Endodermal cell (in vitro differentiated cells): ENCODE measurements at regions not wholly inside any gene's neighbourhood (a gene's known extent, or its start where the extent isn't known, plus 50 kb on each side); places are given as distances from the start of the nearest gene placed in this dataset.

ENCODE experiments used
- DNase-seq: peaks from one replicate; pipeline ENCODE4 v3.0.0-alpha.2; 2017
- H3K27ac ChIP-seq: 2 replicates; pipeline ENCODE4 v1.5.1; 2013; ENCODE audit warnings: mild to moderate bottlenecking, low read depth, low read length, moderate library complexity
- H3K27me3 ChIP-seq: 2 replicates; pipeline ENCODE4 v1.6.1; 2013; ENCODE audit warnings: mild to moderate bottlenecking, low read length, moderate library complexity; ENCODE audit not compliant: insufficient read depth, control insufficient read depth, poor library complexity, severe bottlenecking
- H3K36me3 ChIP-seq: 2 replicates; pipeline ENCODE4 v1.7.0; 2013; ENCODE audit warnings: mild to moderate bottlenecking, low read length, moderate library complexity; ENCODE audit not compliant: control insufficient read depth, insufficient read depth
- H3K4me1 ChIP-seq: one replicate; pipeline ENCODE4 v1.7.0; 2013; ENCODE audit warnings: low read length; ENCODE audit not compliant: control insufficient read depth, insufficient read depth
- H3K4me3 ChIP-seq: 2 replicates; pipeline ENCODE4 v1.5.1; 2013; ENCODE audit warnings: mild to moderate bottlenecking, low read length, moderate library complexity
- H3K9ac ChIP-seq: 2 replicates; pipeline ENCODE4 v1.6.1; 2013; ENCODE audit warnings: mild to moderate bottlenecking, low read length, moderate library complexity; ENCODE audit not compliant: poor library complexity, severe bottlenecking; ENCODE audit errors: extremely low read depth
- H3K9me3 ChIP-seq: 2 replicates; pipeline ENCODE4 v1.6.1; 2013; ENCODE audit warnings: mild to moderate bottlenecking, low read length, moderate library complexity; ENCODE audit not compliant: control insufficient read depth
- H3K27ac Mint-ChIP-seq: 2 replicates; pipeline ENCODE4 v1.8.0; 2020; ENCODE audit warnings: mixed read lengths
- H3K27me3 Mint-ChIP-seq: 2 replicates; pipeline ENCODE4 v1.8.0; 2021; ENCODE audit warnings: mild to moderate bottlenecking, mixed read lengths; ENCODE audit not compliant: insufficient read depth
- H3K36me3 Mint-ChIP-seq: 2 replicates; pipeline ENCODE4 v1.8.0; 2020; ENCODE audit warnings: low read depth, mixed read lengths
- H3K4me1 Mint-ChIP-seq: 2 replicates; pipeline ENCODE4 v1.8.0; 2020; ENCODE audit warnings: mixed read lengths
- H3K4me3 Mint-ChIP-seq: 2 replicates; pipeline ENCODE4 v1.8.0; 2020; ENCODE audit warnings: mild to moderate bottlenecking, moderate library complexity, mixed read lengths
- H3K9me3 Mint-ChIP-seq: 2 replicates; pipeline ENCODE4 v1.8.0; 2020; ENCODE audit warnings: mild to moderate bottlenecking, mixed read lengths
- CTCF ChIP-seq: fragments of 200-600 bp; sonication (generic); conservative IDR thresholded peaks from 2 replicates; pipeline ENCODE4 v1.5.0; 2021; ENCODE audit warnings: antibody characterized with exemption, mild to moderate bottlenecking
- WGBS, 2 experiments: methylation state at CpG; one replicate each; pipeline versions ENCODE4 v1.1.5 to v1.1.7; 2013; ENCODE audit warnings: missing lambda C conversion rate in 2 of 2, mixed read lengths in 1 of 2; ENCODE audit not compliant: insufficient coverage in 1 of 2, insufficient read length in 1 of 2; 5-methylcytosine and 5-hydroxymethylcytosine counted together

- Histone ChIP-seq H3K4me3 (no peak overlapping the region), H3K27ac (no peak overlapping the region), H3K36me3 (no peaks in the 10 kb centered on the region), H3K27me3 (no peaks in the 10 kb centered on the region), H3K4me1 (peaks cover 5% of the 10 kb centered on the region), H3K9me3 (peaks cover 1% of the 10 kb centered on the region), H3K9ac (no peak overlapping the region)
- TF ChIP-seq CTCF = no peak
- no peaks in the 10 kb centered on the region for H3K4me1 Mint-ChIP-seq
- no peak overlapping the region for H3K27ac Mint-ChIP-seq
- no peaks in the 10 kb centered on the region for H3K36me3 Mint-ChIP-seq
- H3K27me3 Mint-ChIP-seq = no peaks in the 10 kb centered on the region
- H3K4me3 Mint-ChIP-seq = no peak overlapping the region
- H3K9me3 Mint-ChIP-seq = no peaks in the 10 kb centered on the region
- no peak for DNase-seq
- 88 to 100% methylated on average over 4 of the region's 4 CpGs for WGBS, 2 experiments
These were observed 58.6 kb downstream of the GCNT4 start for GRCh38 chr5:74993743-74994142.

- TF ChIP-seq CTCF = no peak
- 73 to 81% methylated on average over 3 to 4 of the region's 4 CpGs for WGBS, 2 experiments
- Histone ChIP-seq H3K27ac (no peak overlapping the region), H3K9ac (no peak overlapping the region), H3K9me3 (peaks cover 10% of the 10 kb centered on the region), H3K36me3 (no peaks in the 10 kb centered on the region), H3K4me3 (no peak overlapping the region), H3K4me1 (peaks cover 5% of the 10 kb centered on the region), H3K27me3 (no peaks in the 10 kb centered on the region)
- H3K27me3 Mint-ChIP-seq = no peaks in the 10 kb centered on the region
- no peak for DNase-seq
- H3K4me1 Mint-ChIP-seq = no peaks in the 10 kb centered on the region
- peaks cover 6% of the 10 kb centered on the region for H3K9me3 Mint-ChIP-seq
- H3K36me3 Mint-ChIP-seq = peaks cover 2% of the 10 kb centered on the region
- H3K27ac Mint-ChIP-seq = no peak overlapping the region
- H3K4me3 Mint-ChIP-seq = no peak overlapping the region
These were observed 59.6 kb downstream of the GCNT4 start for GRCh38 chr5:74992791-74993190.

GRCh38 chr5:74991522-74991921, 60.8 kb downstream of the GCNT4 start:
- Mint-ChIP-seq H3K4me3 (no peak overlapping the region), H3K9me3 (peaks cover 11% of the 10 kb centered on the region), H3K4me1 (peaks cover 9% of the 10 kb centered on the region), H3K27me3 (no peaks in the 10 kb centered on the region), H3K27ac (no peak overlapping the region), H3K36me3 (peaks cover 2% of the 10 kb centered on the region)
- Histone ChIP-seq H3K9me3 (peaks cover 10% of the 10 kb centered on the region), H3K9ac (no peak overlapping the region), H3K4me3 (no peak overlapping the region), H3K27ac (no peak overlapping the region), H3K36me3 (no peaks in the 10 kb centered on the region), H3K4me1 (peaks cover 5% of the 10 kb centered on the region), H3K27me3 (no peaks in the 10 kb centered on the region)
- no peak for TF ChIP-seq CTCF
- no peak for DNase-seq
- WGBS, 2 experiments = 85 to 100% methylated on average over 1 to 2 of the region's 2 CpGs
